ENCODE measurements at regions not wholly inside any gene's neighbourhood (a gene's known extent, or its start where the extent isn't known, plus 50 kb on each side); places are given as distances from the start of the nearest gene placed in this dataset.

DNA sequence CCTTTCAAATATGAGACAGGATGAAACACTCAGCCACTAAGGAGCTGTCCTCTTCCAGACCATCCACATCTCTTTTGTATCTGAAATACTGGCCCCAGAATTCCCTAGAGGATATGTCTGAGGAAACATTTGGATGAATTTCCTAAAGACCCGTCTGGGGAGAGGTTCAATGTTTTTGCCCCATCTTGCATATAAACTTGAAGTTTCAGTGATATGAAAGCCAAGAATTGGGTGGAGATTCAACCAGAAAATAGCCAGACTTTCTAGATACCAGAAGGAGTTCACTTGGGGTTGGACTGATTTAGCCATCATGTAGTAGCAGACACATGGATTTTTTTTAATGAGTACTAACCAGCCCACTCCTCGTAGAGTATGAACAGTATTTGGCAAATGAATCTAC lies 182.0 kb downstream of the PLPP3 start:
- CTCF ChIA-PET: interaction anchor here (0.7 kb wide), 1 partner anchor 21 kb away, joined by 3 read pairs; no protein-coding TSS in a partner anchor
- POLR2A ChIA-PET: interaction anchor here (0.6 to 0.9 kb wide), 4 partner anchors 10 to 1086 kb away, joined by 3 to 7 read pairs (median 4); no protein-coding TSS in a partner anchor
- no peak overlapping the region for H3K27ac ChIP-seq (ENCODE audit: low read depth, low read length)

DNA sequence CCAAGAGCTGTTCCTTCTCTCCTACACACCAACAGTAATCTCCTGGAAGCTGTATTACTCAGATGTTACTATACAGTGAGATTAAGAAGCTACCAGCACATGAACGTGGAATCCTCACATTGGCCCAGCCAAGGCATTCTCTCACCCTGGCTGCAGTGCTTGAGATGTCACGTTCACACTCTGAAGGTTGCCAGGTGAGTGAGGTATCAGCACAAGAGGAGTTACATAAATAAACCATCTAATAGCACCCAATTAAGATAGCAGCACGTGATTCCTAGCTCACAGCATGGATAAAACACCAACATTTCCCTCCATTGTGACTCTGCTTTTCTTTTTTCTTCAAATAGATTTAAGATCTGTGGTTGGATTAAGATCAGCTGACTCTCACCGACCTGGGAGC lies 182.8 kb downstream of the PLPP3 start:
- ChIA-PET POLR2A (no interaction called here), CTCF (no interaction called here)
- Histone ChIP-seq H3K4me3 (ENCODE audit: low read depth, low read length) (no peak overlapping the region), H3K9me3 (ENCODE audit: control insufficient read depth, insufficient read depth, low read length) (no peaks in the 10 kb centered on the region; the same call in 1 of the 2 replicates), H3K27ac (ENCODE audit: low read depth, low read length) (no peak overlapping the region), H3K27me3 (ENCODE audit: control insufficient read depth, insufficient read depth, low read length) (no peaks in the 10 kb centered on the region)
- TF ChIP-seq, protein P1, sequence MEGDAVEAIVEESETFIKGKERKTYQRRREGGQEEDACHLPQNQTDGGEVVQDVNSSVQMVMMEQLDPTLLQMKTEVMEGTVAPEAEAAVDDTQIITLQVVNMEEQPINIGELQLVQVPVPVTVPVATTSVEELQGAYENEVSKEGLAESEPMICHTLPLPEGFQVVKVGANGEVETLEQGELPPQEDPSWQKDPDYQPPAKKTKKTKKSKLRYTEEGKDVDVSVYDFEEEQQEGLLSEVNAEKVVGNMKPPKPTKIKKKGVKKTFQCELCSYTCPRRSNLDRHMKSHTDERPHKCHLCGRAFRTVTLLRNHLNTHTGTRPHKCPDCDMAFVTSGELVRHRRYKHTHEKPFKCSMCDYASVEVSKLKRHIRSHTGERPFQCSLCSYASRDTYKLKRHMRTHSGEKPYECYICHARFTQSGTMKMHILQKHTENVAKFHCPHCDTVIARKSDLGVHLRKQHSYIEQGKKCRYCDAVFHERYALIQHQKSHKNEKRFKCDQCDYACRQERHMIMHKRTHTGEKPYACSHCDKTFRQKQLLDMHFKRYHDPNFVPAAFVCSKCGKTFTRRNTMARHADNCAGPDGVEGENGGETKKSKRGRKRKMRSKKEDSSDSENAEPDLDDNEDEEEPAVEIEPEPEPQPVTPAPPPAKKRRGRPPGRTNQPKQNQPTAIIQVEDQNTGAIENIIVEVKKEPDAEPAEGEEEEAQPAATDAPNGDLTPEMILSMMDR (IDR thresholded peaks at IDR 0.05; ENCODE audit: low read depth, low read length): no peak
- no peak for DNase-seq (ENCODE audit: low read depth, low spot score)

More for the DNA sequence above, 182.0 kb downstream of the PLPP3 start:
- H3K9me3 ChIP-seq (ENCODE audit: control insufficient read depth, insufficient read depth, low read length): no peaks in the 10 kb centered on the region; the same call in 1 of the 2 replicates
- DNase-seq (ENCODE audit: low read depth, low spot score): no peak
- H3K4me3 ChIP-seq (ENCODE audit: low read depth, low read length): no peak overlapping the region
- H3K27me3 ChIP-seq (ENCODE audit: control insufficient read depth, insufficient read depth, low read length): no peaks in the 10 kb centered on the region
- TF ChIP-seq, protein P1 (IDR thresholded peaks at IDR 0.05; ENCODE audit: low read depth, low read length): no peak

DNA sequence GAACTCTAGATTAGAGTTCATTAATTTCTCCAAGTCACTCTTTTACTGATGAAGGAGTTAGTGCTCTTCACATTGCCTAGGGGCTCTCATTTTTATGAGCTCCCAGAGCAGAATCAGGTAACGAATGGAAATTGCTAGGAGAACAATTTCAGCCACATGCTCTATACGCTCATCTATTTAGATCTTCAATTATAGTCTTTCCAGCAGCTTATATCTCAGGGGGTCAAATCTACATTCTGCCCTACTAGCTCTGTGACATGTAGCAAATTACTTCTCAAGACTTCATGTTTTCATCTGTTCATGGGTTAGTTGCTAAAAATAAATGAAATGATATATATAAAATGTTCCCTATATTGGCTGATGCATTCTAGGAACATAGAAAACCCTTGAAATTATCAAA lies 183.6 kb downstream of the PLPP3 start:
- Histone ChIP-seq H3K9me3 (ENCODE audit: control insufficient read depth, insufficient read depth, low read length) (no peaks in the 10 kb centered on the region; the same call in 1 of the 2 replicates), H3K27ac (ENCODE audit: low read depth, low read length) (no peak overlapping the region), H3K27me3 (ENCODE audit: control insufficient read depth, insufficient read depth, low read length) (no peaks in the 10 kb centered on the region), H3K4me3 (ENCODE audit: low read depth, low read length) (no peak overlapping the region)
- ChIA-PET CTCF (no interaction called here), POLR2A (no interaction called here)
- TF ChIP-seq, protein P1 (IDR thresholded peaks at IDR 0.05; ENCODE audit: low read depth, low read length): no peak
- DNase-seq (ENCODE audit: low read depth, low spot score): no peak

DNA sequence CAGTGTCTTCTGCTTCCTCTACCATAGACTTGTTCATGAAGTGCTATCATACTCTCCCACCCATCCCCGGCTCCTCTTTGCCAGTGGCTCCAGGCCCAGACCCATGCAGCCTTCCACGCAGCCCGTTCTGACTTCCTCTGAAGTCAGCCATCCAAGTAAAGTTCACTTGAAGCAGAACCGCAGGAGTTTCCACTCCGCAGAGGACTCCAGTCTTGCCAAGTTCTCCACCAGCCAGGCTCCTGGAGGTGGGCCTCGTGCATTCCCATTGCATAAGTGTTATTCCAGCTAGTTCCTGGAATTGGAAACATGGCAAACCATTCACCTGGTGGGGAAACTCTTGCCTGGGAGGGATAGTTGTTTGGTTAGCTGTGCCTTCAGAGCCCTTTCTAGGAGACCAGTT lies 185.1 kb downstream of the PLPP3 start:
- H3K27ac ChIP-seq (ENCODE audit: low read depth, low read length): no peak overlapping the region
- ChIA-PET CTCF (no interaction called here), POLR2A (no interaction called here)
- TF ChIP-seq, protein P1 (IDR thresholded peaks at IDR 0.05; ENCODE audit: low read depth, low read length): no peak
- no peaks in the 10 kb centered on the region for H3K9me3 ChIP-seq (ENCODE audit: control insufficient read depth, insufficient read depth, low read length)
- no peak overlapping the region for H3K4me3 ChIP-seq (ENCODE audit: low read depth, low read length)
- DNase-seq (ENCODE audit: low read depth, low spot score): no peak
- no peaks in the 10 kb centered on the region for H3K27me3 ChIP-seq (ENCODE audit: control insufficient read depth, insufficient read depth, low read length)

DNA sequence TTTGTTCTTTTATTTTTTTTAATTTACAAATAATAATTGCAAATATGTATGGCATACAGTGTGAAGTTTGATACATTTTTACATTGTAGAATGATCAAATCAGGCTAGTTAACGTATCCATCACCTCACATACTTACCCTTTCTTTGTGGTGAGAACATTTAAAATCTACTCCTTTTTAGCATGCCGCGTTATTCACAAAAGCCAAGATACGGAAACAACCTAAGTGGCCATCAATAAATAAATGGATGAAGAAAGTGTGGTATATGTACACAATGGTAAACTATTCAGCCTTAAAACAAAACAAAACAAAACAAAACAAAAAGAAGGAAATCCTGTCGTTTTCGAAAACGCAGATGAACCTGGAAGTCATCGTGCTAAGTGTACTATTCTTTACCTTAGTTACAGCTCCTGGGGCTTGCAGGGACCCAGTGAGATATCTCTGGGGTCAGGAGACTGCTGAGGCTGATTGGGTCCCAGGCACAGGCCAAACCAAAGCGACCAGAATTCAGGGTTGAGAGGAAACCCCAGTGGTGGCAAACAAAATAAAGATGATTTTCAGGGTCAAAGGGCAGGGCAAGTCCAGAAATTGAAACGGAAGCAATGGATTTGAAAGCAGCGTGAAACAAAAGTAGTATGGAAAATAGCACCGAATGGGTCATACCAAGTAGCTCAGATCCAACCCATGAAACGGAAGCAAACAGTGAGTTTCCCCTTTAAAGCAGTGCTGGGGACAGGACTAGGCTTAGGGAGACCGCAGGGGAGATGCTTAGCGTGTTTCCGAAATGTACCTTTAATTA lies 188.2 kb downstream of the PLPP3 start:
- Histone ChIP-seq H3K27me3 (ENCODE audit: control insufficient read depth, insufficient read depth, low read length) (no peaks in the 10 kb centered on the region), H3K4me3 (ENCODE audit: low read depth, low read length) (no peak overlapping the region), H3K9me3 (ENCODE audit: control insufficient read depth, insufficient read depth, low read length) (no peaks in the 10 kb centered on the region), H3K27ac (ENCODE audit: low read depth, low read length) (no peak overlapping the region)
- DNase-seq (ENCODE audit: low read depth, low spot score): no peak
- POLR2A ChIA-PET: no interaction called here
- TF ChIP-seq, protein P1 (IDR thresholded peaks at IDR 0.05; ENCODE audit: low read depth, low read length): no peak
- CTCF ChIA-PET: interaction anchor here (0.5 kb wide), 1 partner anchor 421 kb away, joined by 3 read pairs; no protein-coding TSS in a partner anchor
